ENCODE measurements at regions not wholly inside any gene's neighbourhood (a gene's known extent, or its start where the extent isn't known, plus 50 kb on each side); places are given as distances from the start of the nearest gene placed in this dataset.

DNA sequence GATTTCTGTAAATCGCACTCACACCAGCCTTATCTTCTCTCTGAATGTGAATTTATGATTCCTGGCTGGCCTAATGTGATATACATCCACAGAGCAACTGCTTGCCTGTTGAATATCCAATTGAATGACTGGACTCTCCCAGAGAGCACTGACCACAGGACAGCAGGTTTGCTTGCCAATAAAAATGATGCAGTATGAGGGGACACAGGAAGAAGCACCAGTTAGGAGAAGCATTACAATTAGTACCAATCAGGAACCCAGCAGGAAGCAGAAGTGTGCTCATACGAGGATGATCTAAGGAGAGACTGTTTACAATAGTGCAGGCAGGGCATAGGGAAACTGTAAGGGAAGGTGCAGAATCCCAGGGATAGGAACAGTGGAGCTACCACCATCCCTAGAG lies 127.2 kb upstream of the ZNF366 start:
- no peaks in the 10 kb centered on the region for H3K9me3 Mint-ChIP-seq
- POLR2A ChIA-PET, result no interaction called here
- H3K36me3 Mint-ChIP-seq, result no peaks in the 10 kb centered on the region
- no peak overlapping the region for H3K27ac Mint-ChIP-seq
- H3K4me1 Mint-ChIP-seq, result no peaks in the 10 kb centered on the region
- no peak overlapping the region for H3K4me3 Mint-ChIP-seq
- no peak for ATAC-seq (ENCODE audit: low read depth)
- DNase-seq, result no peak
- H3K27me3 Mint-ChIP-seq, result no peaks in the 10 kb centered on the region

DNA sequence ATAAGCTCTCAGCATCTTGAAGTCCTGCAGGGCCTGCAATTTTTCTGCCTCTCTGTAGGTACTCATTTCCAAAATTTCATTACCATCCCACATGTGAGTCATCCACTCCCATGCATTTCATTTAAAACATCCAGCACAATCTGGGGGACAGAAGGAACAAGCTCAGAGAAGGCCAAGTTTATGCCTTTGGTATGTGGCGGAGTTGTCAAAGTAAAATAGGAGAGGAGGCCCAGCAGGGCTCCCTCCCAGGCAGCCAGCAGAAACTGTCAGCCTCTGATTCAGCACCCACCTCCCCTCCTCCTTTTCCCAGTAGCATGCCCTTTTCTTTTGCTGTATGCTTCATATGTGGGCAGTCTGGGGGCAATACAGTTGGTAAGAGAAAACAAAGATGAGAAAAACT lies 126.4 kb upstream of the ZNF366 start:
- no peaks in the 10 kb centered on the region for H3K27me3 Mint-ChIP-seq
- POLR2A ChIA-PET, result no interaction called here
- no peaks in the 10 kb centered on the region for H3K36me3 Mint-ChIP-seq
- DNase-seq, result no peak
- no peaks in the 10 kb centered on the region for H3K4me1 Mint-ChIP-seq
- H3K4me3 Mint-ChIP-seq, result no peak overlapping the region
- no peak overlapping the region for H3K27ac Mint-ChIP-seq
- no peaks in the 10 kb centered on the region for H3K9me3 Mint-ChIP-seq
- no peak for ATAC-seq (ENCODE audit: low read depth)

DNA sequence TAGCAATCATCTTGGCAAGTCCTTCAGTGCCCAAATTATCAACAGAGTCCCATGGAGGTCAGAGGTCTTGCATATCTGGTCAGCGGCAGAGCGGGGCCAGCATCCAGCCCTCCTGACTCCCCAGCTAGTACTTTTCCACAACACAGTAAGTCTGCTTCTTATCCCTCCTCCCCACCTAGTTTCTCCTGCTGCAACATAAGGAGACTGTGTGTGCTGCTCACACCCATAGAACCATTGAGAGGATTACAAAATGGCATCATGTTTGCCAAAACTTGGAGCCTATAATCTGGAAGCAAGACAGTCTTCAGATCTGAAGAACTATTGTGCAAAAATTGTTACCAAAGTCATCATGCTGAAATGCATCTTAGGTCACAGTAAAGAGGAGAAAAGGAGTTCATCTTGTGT lies 125.8 kb upstream of the ZNF366 start:
- ATAC-seq (ENCODE audit: low read depth) (no peak), DNase-seq (no peak)
- Mint-ChIP-seq H3K27me3 (no peaks in the 10 kb centered on the region), H3K9me3 (no peaks in the 10 kb centered on the region), H3K36me3 (no peaks in the 10 kb centered on the region), H3K4me1 (no peaks in the 10 kb centered on the region), H3K27ac (no peak overlapping the region), H3K4me3 (no peak overlapping the region)
- POLR2A ChIA-PET, result no interaction called here

DNA sequence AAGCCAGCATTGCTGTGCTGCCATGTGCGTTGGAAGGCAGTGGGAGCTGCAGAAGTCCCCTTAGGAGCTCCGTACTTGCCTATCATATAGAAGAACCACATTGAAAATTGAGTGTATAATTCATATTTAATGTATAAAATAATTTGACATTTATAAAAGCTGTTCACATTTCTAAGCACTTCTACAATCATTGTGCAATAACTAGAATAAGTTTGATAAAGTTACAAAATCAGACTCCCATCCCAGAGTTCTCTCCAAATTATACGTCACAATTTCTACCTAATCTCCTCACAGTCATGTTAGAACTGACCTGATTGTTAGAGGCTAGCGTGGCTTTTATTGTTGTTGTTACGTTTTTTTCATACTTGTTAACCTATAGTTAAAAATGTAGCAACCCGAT lies 123.5 kb upstream of the ZNF366 start:
- H3K9me3 Mint-ChIP-seq, result no peaks in the 10 kb centered on the region
- no peak overlapping the region for H3K27ac Mint-ChIP-seq
- no peaks in the 10 kb centered on the region for H3K4me1 Mint-ChIP-seq
- DNase-seq (no peak), ATAC-seq (ENCODE audit: low read depth) (no peak)
- POLR2A ChIA-PET, result no interaction called here
- no peak overlapping the region for H3K4me3 Mint-ChIP-seq
- peaks cover under 1% of the 10 kb centered on the region for H3K27me3 Mint-ChIP-seq
- no peaks in the 10 kb centered on the region for H3K36me3 Mint-ChIP-seq

DNA sequence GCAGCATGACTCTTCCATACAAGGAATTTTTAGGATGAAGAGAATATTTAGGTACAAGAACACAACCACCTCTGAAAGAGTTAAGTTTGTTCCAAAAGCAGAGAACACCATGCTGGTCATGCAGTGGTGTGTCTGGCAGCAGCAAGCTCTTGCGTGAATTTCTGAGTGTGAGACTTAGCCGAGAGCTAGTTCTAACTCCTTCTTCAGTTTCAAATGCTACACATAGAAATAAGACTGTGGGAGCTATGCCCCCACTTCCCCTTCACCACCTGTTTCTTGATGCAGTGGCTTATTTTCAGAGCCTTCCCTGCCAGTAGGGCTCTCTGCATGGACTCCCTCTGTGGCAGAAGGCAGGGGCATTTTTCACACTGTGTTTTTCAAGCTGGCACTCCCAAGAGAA lies 122.9 kb upstream of the ZNF366 start:
- ATAC-seq (ENCODE audit: low read depth) (no peak), DNase-seq (no peak)
- Mint-ChIP-seq H3K4me3 (no peak overlapping the region), H3K27ac (no peak overlapping the region), H3K27me3 (peaks cover 2% of the 10 kb centered on the region), H3K9me3 (no peaks in the 10 kb centered on the region), H3K36me3 (no peaks in the 10 kb centered on the region), H3K4me1 (no peaks in the 10 kb centered on the region)
- POLR2A ChIA-PET, result no interaction called here

DNA sequence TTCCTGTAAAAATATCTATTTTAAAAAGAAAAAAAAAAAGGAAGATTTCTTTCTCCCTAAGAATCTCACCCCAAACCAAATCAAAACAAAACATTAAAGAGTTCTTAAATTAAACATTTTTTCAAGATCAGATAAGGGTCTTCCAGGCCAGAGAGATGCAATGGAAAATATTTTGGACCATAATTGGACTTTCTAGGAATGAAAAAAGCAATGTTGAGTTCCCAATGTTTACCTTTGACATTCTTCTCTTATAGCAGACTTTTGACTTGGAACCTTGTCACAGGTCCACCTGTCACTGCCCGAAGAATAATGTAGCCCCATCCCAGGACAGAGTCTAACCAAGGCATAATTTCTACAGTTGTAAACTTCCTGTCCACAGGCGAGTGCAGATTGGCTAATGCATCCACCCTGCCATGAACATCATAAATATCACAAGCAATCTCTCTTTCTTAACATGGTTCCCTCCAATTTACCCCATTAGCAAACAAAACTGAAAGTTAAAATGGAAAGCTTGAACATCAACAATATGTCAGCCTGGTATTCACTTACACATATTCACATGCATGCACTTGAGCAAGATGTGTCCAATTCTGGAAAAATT lies 121.7 kb upstream of the ZNF366 start:
- H3K9me3 Mint-ChIP-seq, result no peaks in the 10 kb centered on the region
- no peaks in the 10 kb centered on the region for H3K4me1 Mint-ChIP-seq
- no peaks in the 10 kb centered on the region for H3K36me3 Mint-ChIP-seq
- H3K27ac Mint-ChIP-seq, result no peak overlapping the region
- peaks cover 2% of the 10 kb centered on the region for H3K27me3 Mint-ChIP-seq
- POLR2A ChIA-PET, result no interaction called here
- H3K4me3 Mint-ChIP-seq, result no peak overlapping the region
- DNase-seq (no peak), ATAC-seq (ENCODE audit: low read depth) (no peak)

DNA sequence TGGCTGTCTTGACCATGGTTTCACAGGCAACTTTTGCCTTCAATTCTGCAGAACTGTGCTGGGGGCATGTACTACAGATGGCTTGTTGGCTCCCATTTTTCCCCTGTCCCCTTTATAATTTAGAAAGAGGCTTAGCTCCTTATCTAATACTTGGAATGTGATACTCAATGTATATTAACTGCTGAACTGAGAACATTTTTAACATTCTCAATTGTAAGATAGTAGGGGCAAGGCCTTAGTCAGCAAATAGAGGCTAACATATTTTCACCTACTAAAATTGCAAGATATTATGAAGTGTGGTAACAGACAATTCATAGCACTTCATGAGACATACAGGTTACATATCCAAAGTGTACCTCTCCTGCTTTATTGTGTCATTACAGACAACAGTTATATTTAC lies 118.1 kb upstream of the ZNF366 start:
- Mint-ChIP-seq H3K36me3 (no peaks in the 10 kb centered on the region), H3K9me3 (no peaks in the 10 kb centered on the region), H3K4me1 (no peaks in the 10 kb centered on the region), H3K27me3 (peaks cover 2% of the 10 kb centered on the region), H3K27ac (no peak overlapping the region), H3K4me3 (no peak overlapping the region)
- POLR2A ChIA-PET, result no interaction called here
- ATAC-seq (ENCODE audit: low read depth), result no peak
- no peak for DNase-seq

DNA sequence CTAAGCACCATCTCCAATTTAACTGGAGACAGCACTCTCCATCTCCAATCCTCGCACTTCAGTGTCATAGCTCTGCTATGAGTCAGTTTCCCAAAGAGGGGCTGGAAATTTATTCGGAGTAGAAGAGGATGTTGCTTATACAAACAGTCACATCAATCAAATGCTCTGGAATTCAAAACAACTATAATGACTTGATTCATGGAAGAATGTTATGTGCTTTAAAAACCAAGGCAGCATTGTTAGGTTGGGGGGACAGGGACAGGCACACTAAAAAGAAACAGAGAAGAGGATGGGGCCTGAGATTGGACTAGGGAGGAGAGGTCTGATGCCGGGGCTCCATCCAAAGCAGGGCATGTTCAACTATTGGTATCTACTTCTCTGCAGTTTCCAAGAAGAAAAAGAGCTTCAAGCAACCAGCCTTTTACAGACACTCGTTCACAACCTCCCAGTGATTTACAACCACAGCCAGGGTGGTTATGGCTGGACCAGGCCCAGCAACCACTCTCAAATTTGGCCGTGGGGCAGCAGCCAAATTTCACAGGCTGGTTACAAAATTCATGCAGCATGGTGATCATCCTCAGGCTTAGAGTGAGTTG lies 117.5 kb upstream of the ZNF366 start:
- DNase-seq, result no peak
- Mint-ChIP-seq H3K27ac (no peak overlapping the region), H3K4me1 (no peaks in the 10 kb centered on the region), H3K36me3 (no peaks in the 10 kb centered on the region), H3K9me3 (no peaks in the 10 kb centered on the region), H3K27me3 (peaks cover 3% of the 10 kb centered on the region), H3K4me3 (no peak overlapping the region)
- no peak for ATAC-seq (ENCODE audit: low read depth)
- POLR2A ChIA-PET, result no interaction called here

DNA sequence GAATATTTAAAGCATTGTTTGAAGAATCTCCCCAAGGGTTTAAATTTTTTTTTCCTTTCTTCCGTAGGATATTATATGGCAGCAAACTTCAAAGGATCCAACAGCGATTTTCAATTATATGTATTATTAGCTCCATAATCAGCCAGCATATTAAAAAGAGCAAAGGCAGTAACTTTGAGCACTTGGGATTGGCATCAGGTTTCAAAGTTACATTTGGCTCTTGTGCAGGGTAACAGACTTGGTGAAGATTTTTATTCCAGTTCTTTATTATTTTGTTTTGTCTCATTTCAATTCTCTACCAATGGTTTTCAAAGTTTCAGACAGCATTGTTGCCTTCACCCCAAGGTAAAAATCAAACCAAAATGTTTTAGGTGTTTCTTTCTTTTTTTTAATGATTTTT lies 116.7 kb upstream of the ZNF366 start:
- H3K4me3 Mint-ChIP-seq, result no peak overlapping the region
- ATAC-seq (ENCODE audit: low read depth) (no peak), DNase-seq (no peak)
- no peaks in the 10 kb centered on the region for H3K4me1 Mint-ChIP-seq
- no peak overlapping the region for H3K27ac Mint-ChIP-seq
- H3K27me3 Mint-ChIP-seq, result peaks cover 3% of the 10 kb centered on the region
- H3K9me3 Mint-ChIP-seq, result no peaks in the 10 kb centered on the region
- H3K36me3 Mint-ChIP-seq, result no peaks in the 10 kb centered on the region
- POLR2A ChIA-PET, result no interaction called here

DNA sequence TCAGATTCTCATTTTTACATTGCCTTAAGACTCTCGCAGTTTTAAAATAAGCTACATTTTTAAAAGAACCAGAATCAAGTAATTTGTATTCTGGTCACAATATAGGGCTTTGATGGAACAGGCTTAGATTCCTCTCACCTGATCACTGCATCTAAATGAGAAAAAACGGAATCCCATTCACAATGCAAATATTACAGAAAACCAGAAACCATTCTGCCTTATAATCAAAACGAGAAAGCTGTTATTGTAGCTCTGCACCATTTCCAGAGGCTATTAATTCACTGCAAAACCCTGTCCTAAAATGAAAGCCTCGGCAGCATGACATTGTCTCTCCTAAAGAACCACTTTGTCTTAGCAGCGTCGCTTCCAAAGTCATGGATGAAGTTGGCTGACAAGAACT lies 116.1 kb upstream of the ZNF366 start:
- POLR2A ChIA-PET, result no interaction called here
- H3K4me1 Mint-ChIP-seq, result no peaks in the 10 kb centered on the region
- no peaks in the 10 kb centered on the region for H3K36me3 Mint-ChIP-seq
- ATAC-seq (ENCODE audit: low read depth) (no peak), DNase-seq (no peak)
- no peak overlapping the region for H3K4me3 Mint-ChIP-seq
- H3K27me3 Mint-ChIP-seq, result peaks cover 3% of the 10 kb centered on the region
- H3K9me3 Mint-ChIP-seq, result no peaks in the 10 kb centered on the region
- H3K27ac Mint-ChIP-seq, result no peak overlapping the region

DNA sequence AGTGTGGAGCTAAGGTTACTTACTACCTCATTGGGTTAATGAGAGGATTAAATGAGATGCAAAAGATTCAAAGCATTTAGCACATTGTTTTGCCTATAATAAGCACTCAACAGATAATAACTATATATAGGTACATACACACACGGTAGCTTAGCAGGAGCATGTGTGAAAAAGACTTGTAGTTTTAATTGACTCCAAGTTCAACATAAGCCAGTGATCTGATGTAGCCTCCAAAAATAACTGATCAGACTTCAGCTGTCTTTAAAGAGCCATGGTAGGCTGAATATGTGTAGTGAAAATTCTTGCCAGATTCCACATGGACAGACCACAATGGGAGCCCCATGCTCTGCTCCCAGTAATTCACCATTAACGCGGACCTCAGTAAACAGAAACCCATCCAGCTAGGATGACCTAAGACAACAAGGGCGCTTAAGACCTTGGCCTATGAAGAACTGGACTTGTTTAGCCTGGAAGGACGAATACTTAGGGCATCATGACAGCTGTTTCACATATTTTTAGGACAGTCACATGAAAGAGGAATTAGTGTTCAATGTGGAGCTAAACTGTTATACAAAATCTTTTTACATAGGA lies 115.1 kb upstream of the ZNF366 start:
- POLR2A ChIA-PET, result no interaction called here
- no peaks in the 10 kb centered on the region for H3K9me3 Mint-ChIP-seq
- H3K27me3 Mint-ChIP-seq, result peaks cover 5% of the 10 kb centered on the region
- H3K4me1 Mint-ChIP-seq, result no peaks in the 10 kb centered on the region
- no peak for ATAC-seq (ENCODE audit: low read depth)
- H3K27ac Mint-ChIP-seq, result no peak overlapping the region
- H3K4me3 Mint-ChIP-seq, result no peak overlapping the region
- DNase-seq, result no peak
- H3K36me3 Mint-ChIP-seq, result no peaks in the 10 kb centered on the region

DNA sequence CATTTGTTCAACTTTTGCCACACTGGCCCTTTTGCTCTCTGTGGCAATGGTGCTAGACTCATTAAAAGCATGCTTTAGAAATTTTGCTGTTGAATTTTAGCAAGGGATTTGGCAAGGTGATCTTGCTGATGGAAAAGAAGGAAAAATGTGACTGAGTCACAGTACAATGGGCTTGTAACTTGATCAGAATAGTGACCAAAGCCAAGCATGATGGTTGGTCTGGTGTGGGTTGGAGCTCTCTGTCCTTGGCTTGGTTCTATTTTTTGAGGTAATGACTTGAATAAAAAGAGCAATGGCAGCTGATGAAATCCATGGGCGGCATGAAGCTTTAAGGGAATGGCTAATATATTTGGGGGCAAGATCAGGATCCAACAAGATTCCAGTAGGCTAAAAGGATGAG lies 114.4 kb upstream of the ZNF366 start:
- H3K36me3 Mint-ChIP-seq, result no peaks in the 10 kb centered on the region
- no peak overlapping the region for H3K4me3 Mint-ChIP-seq
- no peaks in the 10 kb centered on the region for H3K9me3 Mint-ChIP-seq
- no peak for ATAC-seq (ENCODE audit: low read depth)
- DNase-seq, result no peak
- no peaks in the 10 kb centered on the region for H3K4me1 Mint-ChIP-seq
- peaks cover 11% of the 10 kb centered on the region for H3K27me3 Mint-ChIP-seq
- no peak overlapping the region for H3K27ac Mint-ChIP-seq
- POLR2A ChIA-PET, result no interaction called here

DNA sequence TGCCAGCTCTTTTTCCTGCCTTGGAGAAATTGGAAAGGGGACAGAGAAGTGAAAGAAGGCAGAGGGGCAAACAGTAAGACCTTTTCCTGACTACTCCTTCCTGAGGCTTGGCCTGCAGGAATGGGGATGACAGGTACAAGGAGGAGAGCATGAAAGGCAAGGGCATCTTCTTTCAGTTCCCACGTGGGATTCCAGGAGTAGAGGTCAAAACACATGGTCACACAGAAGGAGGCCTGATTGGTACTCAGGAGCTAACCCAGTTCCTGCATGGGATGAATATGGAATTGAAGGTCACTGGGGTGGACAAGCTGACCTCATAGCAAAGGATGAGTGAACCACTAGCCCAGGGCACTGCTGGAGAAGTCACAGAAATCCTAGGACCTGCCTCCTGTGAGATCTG lies 112.5 kb upstream of the ZNF366 start:
- Mint-ChIP-seq H3K27me3 (peaks cover 9% of the 10 kb centered on the region), H3K9me3 (no peaks in the 10 kb centered on the region), H3K4me1 (no peaks in the 10 kb centered on the region), H3K27ac (no peak overlapping the region), H3K4me3 (no peak overlapping the region), H3K36me3 (no peaks in the 10 kb centered on the region)
- no peak for ATAC-seq (ENCODE audit: low read depth)
- DNase-seq, result no peak
- POLR2A ChIA-PET, result no interaction called here

DNA sequence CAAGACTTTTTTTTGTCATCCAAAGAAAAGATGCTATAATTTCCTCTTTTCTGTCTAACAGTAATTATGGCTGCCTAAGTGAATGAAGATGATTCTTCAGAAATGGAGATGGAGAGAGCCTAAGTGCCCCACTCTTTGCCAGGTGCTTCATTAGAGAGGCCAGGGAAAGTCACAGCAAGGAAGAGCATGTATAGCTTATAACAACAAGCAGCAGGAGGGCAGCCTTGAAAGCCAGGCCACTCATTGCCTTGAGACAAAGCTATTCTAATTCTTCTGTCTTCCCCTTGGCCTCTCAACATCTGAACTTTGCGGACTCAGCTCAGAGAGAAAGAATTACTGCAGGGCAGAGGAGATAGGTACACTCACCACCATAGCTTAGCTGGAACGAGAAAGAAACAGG lies 112.0 kb upstream of the ZNF366 start:
- H3K9me3 Mint-ChIP-seq, result no peaks in the 10 kb centered on the region
- H3K4me3 Mint-ChIP-seq, result no peak overlapping the region

More for the DNA sequence above, 112.0 kb upstream of the ZNF366 start:
- Mint-ChIP-seq H3K36me3 (no peaks in the 10 kb centered on the region), H3K4me1 (no peaks in the 10 kb centered on the region), H3K27ac (no peak overlapping the region), H3K27me3 (peaks cover 12% of the 10 kb centered on the region)
- DNase-seq, result no peak
- ATAC-seq (ENCODE audit: low read depth), result no peak
- POLR2A ChIA-PET, result no interaction called here

All from activated naive CD8-positive, alpha-beta T cell treated with anti-CD3 and anti-CD28 coated beads, Interleukin-2, amount 10 ng/mL, durations not matched to agents 7 days and 5 days (primary cell).